Gastroesophageal sphincter (tissue), 3 donors: ENCODE measurements at regions not wholly inside any gene's neighbourhood (a gene's known extent, or its start where the extent isn't known, plus 50 kb on each side); places are given as distances from the start of the nearest gene placed in this dataset.

Experiments
- EP300 ChIP-seq: sonication (generic); formaldehyde crosslinking; IDR thresholded peaks from one replicate; pipeline ENCODE4 v1.6.1; 2017; ENCODE audit warnings: antibody characterized with exemption, mild to moderate bottlenecking
- POLR2AphosphoS5 ChIP-seq: sonication (generic); formaldehyde crosslinking; IDR thresholded peaks from one replicate; pipeline ENCODE4 v1.6.1; 2017; ENCODE audit warnings: antibody characterized with exemption
- TF ChIP-seq, protein P1 (sequence below), 4 experiments: fragments of 200-600 bp in 2 of 4; fragments of 450-650 bp in 2 of 4; sonication (generic) in 1 of 4; IDR thresholded peaks; one replicate each; pipeline ENCODE4 v1.5.1; 2017 to 2019; ENCODE audit warnings: antibody characterized with exemption in 4 of 4, mild to moderate bottlenecking in 2 of 4, moderate library complexity in 2 of 4

- TF ChIP-seq, protein P1, sequence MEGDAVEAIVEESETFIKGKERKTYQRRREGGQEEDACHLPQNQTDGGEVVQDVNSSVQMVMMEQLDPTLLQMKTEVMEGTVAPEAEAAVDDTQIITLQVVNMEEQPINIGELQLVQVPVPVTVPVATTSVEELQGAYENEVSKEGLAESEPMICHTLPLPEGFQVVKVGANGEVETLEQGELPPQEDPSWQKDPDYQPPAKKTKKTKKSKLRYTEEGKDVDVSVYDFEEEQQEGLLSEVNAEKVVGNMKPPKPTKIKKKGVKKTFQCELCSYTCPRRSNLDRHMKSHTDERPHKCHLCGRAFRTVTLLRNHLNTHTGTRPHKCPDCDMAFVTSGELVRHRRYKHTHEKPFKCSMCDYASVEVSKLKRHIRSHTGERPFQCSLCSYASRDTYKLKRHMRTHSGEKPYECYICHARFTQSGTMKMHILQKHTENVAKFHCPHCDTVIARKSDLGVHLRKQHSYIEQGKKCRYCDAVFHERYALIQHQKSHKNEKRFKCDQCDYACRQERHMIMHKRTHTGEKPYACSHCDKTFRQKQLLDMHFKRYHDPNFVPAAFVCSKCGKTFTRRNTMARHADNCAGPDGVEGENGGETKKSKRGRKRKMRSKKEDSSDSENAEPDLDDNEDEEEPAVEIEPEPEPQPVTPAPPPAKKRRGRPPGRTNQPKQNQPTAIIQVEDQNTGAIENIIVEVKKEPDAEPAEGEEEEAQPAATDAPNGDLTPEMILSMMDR (IDR thresholded peaks at IDR 0.05), result no peak
- TF ChIP-seq EP300 (no peak), POLR2AphosphoS5 (no peak)
Measured at GRCh38 chr20:19888269-19888671, 128.9 kb upstream of the NAA20 start.
